Kidney (tissue), 13 donors: ENCODE measurements at regions not wholly inside any gene's neighbourhood (a gene's known extent, or its start where the extent isn't known, plus 50 kb on each side); places are given as distances from the start of the nearest gene placed in this dataset.

Source experiments
- DNase-seq, 5 donors: peaks; one replicate each; pipeline ENCODE4 v3.0.0-alpha.2; 2013 to 2020
- FAIRE-seq: peaks from 2 replicates; lab custom pipeline; 2012; peaks lifted over from hg19 to GRCh38; lab: Jason Lieb, UNC
- H3K27ac ChIP-seq, 2 donors: one replicate each; pipeline ENCODE4 v1.7.0; 2013; ENCODE audit warnings: low read depth in 2 of 2, low read length in 2 of 2, inconsistent platforms in 1 of 2
- H3K27me3 ChIP-seq: one replicate; pipeline ENCODE4 v1.7.1; 2013; ENCODE audit warnings: low read length, inconsistent platforms; ENCODE audit not compliant: control insufficient read depth, insufficient read depth
- H3K36me3 ChIP-seq, 3 donors: one replicate each; pipeline versions ENCODE4 v1.7.0 to v1.7.1; 2013; ENCODE audit warnings: low read length in 3 of 3, control low read depth in 1 of 3, inconsistent platforms in 1 of 3; ENCODE audit not compliant: insufficient read depth in 3 of 3, control insufficient read depth in 2 of 3
- H3K4me1 ChIP-seq, 3 donors: one replicate each; pipeline versions ENCODE4 v1.7.0 to v1.7.1; 2013; ENCODE audit warnings: low read length in 3 of 3, inconsistent platforms in 1 of 3, low read depth in 1 of 3; ENCODE audit not compliant: control insufficient read depth in 2 of 3, insufficient read depth in 2 of 3
- H3K4me3 ChIP-seq, 3 donors: one replicate each; pipeline versions ENCODE4 v1.7.0 to v1.8.1; 2013; ENCODE audit warnings: low read length in 3 of 3, control low read depth in 1 of 3, inconsistent platforms in 1 of 3
- H3K9ac ChIP-seq, 3 donors: one replicate each; pipeline versions ENCODE4 v1.7.0 to v1.7.1; 2013; ENCODE audit warnings: low read length in 3 of 3, control low read depth in 1 of 3, inconsistent platforms in 1 of 3
- H3K9me3 ChIP-seq, 3 donors: one replicate each; pipeline versions ENCODE4 v1.7.0 to v1.7.1; 2013; ENCODE audit warnings: low read length in 3 of 3, control low read depth in 1 of 3, inconsistent platforms in 1 of 3; ENCODE audit not compliant: control insufficient read depth in 2 of 3, insufficient read depth in 1 of 3
- CTCF ChIP-seq: IDR thresholded peaks from 3 replicates; pipeline ENCODE4 v1.5.1; 2012; ENCODE audit warnings: mild to moderate bottlenecking, moderate library complexity, borderline replicate concordance; ENCODE audit not compliant: insufficient read depth; ENCODE audit errors: extremely low read depth
- intact Hi-C: fragments of 100-400 bp; cut with DNase I; formaldehyde crosslinking; loops from one replicate; pipeline ENCODE4 v1.11.1; 2022
- donor health status: control.
- donor health status: control.
- donor health status: control.
- donor health status: control.
- donor health status: control.
- donor health status: DM: yes; HTN: yes; CAD: no.
- donor health status: Normal renal cell carcinoma (clear cell type).

- no peak for TF ChIP-seq CTCF
- no peaks in the 10 kb centered on the region for H3K9me3 ChIP-seq
- no peaks in the 10 kb centered on the region for H3K36me3 ChIP-seq
- H3K4me1 ChIP-seq, result no peaks in the 10 kb centered on the region
- H3K27me3 ChIP-seq, result no peaks in the 10 kb centered on the region
- no peak overlapping the region for H3K4me3 ChIP-seq
- DNase-seq, result no peak
- no peak overlapping the region for H3K9ac ChIP-seq
- no peak overlapping the region for H3K27ac ChIP-seq
- intact Hi-C loops, result no loop called here
- no peak for FAIRE-seq
These were observed 59.7 kb downstream of the XCL2 start for GRCh38 chr1:168484083-168484482.

- Histone ChIP-seq H3K9ac (no peak overlapping the region), H3K4me1 (no peaks in the 10 kb centered on the region), H3K9me3 (no peaks in the 10 kb centered on the region), H3K27me3 (no peaks in the 10 kb centered on the region), H3K27ac (no peak overlapping the region), H3K36me3 (no peaks in the 10 kb centered on the region), H3K4me3 (no peak overlapping the region)
- TF ChIP-seq CTCF, result no peak
- intact Hi-C loops, result no loop called here
- FAIRE-seq, result no peak
- DNase-seq, result no peak
These were observed 60.3 kb downstream of the XCL2 start for GRCh38 chr1:168483539-168483938.

- DNase-seq (no peak), FAIRE-seq (no peak)
- Histone ChIP-seq H3K27me3 (no peaks in the 10 kb centered on the region), H3K36me3 (no peaks in the 10 kb centered on the region), H3K9ac (no peak overlapping the region), H3K9me3 (no peaks in the 10 kb centered on the region), H3K4me3 (no peak overlapping the region), H3K27ac (no peak overlapping the region), H3K4me1 (no peaks in the 10 kb centered on the region)
- intact Hi-C loops, result no loop called here
- no peak for TF ChIP-seq CTCF
These were observed 61.7 kb downstream of the XCL2 start for GRCh38 chr1:168482106-168482505.

GRCh38 chr1:168481586-168481985 lies 62.2 kb downstream of the XCL2 start:
- no peak overlapping the region for H3K4me3 ChIP-seq
- no peak overlapping the region for H3K27ac ChIP-seq
- H3K9ac ChIP-seq, result no peak overlapping the region
- no peaks in the 10 kb centered on the region for H3K9me3 ChIP-seq
- H3K27me3 ChIP-seq, result no peaks in the 10 kb centered on the region
- TF ChIP-seq CTCF, result no peak
- FAIRE-seq (no peak), DNase-seq (no peak)
- intact Hi-C loops, result no loop called here
- no peaks in the 10 kb centered on the region for H3K4me1 ChIP-seq
- H3K36me3 ChIP-seq, result no peaks in the 10 kb centered on the region
